GM23338 (cell line): ENCODE measurements at regions not wholly inside any gene's neighbourhood (a gene's known extent, or its start where the extent isn't known, plus 50 kb on each side); places are given as distances from the start of the nearest gene placed in this dataset.

Experiments used
- EZH2 ChIP-seq: fragments of 200-600 bp; sonication (generic); IDR thresholded peaks from one replicate; pipeline ENCODE4 v1.8.0; 2017; ENCODE audit warnings: antibody characterized with exemption, mild to moderate bottlenecking, low read depth; ENCODE audit not compliant: unreplicated experiment
- EZH2phosphoT487 ChIP-seq: fragments of 200-600 bp; sonication (generic); IDR thresholded peaks from one replicate; pipeline ENCODE4 v1.8.1; 2018; ENCODE audit warnings: antibody characterized with exemption; ENCODE audit not compliant: unreplicated experiment
- JUNB ChIP-seq: IDR thresholded peaks from one replicate; pipeline ENCODE4 v1.6.1; 2016; ENCODE audit warnings: antibody characterized with exemption; ENCODE audit not compliant: unreplicated experiment
- NANOG ChIP-seq: IDR thresholded peaks from 2 replicates; pipeline ENCODE4 v1.6.1; 2016; ENCODE audit warnings: antibody characterized with exemption, borderline replicate concordance
- POLR2AphosphoS5 ChIP-seq: IDR thresholded peaks from 2 replicates; pipeline ENCODE4 v1.6.1; 2016; ENCODE audit warnings: antibody characterized with exemption, low read depth
- ZNF114 ChIP-seq: fragments of 250-450 bp; sonication (Bioruptor Pico); IDR thresholded peaks from 2 replicates; pipeline ENCODE4 v1.5.0; 2020; ENCODE audit warnings: mild to moderate bottlenecking, moderate library complexity
- ZNF331 ChIP-seq: fragments of 250-450 bp; sonication (Bioruptor Pico); IDR thresholded peaks from 2 replicates; pipeline ENCODE4 v1.5.0; 2020; ENCODE audit warnings: low read depth, mild to moderate bottlenecking, moderate library complexity
- TF ChIP-seq, protein P1 (sequence below): fragments of 250-450 bp; sonication (Bioruptor Pico); IDR thresholded peaks from 2 replicates; pipeline ENCODE4 v1.5.0; 2020; ENCODE audit warnings: mild to moderate bottlenecking, moderate library complexity
- TF ChIP-seq, protein P2 (sequence below), 2 experiments: fragments of 200-600 bp in 1 of 2; sonication (generic) in 1 of 2; conservative IDR thresholded peaks; 2 replicates each; pipeline versions ENCODE4 v1.5.1 to v1.6.1; 2016 to 2017; ENCODE audit warnings: antibody characterized with exemption in 2 of 2, low read depth in 2 of 2, mild to moderate bottlenecking in 2 of 2, moderate library complexity in 1 of 2
- TF ChIP-seq, protein P3 (sequence below): IDR thresholded peaks from 2 replicates; pipeline ENCODE4 v1.6.1; 2016; ENCODE audit warnings: antibody characterized with exemption

DNA sequence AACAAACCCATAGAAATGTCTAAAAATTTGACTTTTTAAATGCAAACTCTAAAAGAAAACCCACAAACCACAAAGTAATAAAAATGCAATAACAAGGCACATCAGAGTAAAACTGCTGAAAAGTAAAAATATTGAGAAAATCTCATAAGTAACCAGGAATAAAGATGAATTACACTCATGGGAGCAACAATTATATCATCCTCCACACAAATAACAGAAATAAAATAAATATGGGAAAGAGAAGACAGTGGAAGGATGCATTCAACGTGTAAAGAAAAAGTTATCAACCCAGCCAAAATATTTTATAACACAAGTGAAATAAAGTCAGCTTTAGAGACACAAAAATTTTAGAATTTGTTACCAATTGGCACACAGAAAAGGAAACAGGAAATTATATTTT is 1420.2 kb downstream of the PCDH18 start (continued):
- TF ChIP-seq, protein P1, sequence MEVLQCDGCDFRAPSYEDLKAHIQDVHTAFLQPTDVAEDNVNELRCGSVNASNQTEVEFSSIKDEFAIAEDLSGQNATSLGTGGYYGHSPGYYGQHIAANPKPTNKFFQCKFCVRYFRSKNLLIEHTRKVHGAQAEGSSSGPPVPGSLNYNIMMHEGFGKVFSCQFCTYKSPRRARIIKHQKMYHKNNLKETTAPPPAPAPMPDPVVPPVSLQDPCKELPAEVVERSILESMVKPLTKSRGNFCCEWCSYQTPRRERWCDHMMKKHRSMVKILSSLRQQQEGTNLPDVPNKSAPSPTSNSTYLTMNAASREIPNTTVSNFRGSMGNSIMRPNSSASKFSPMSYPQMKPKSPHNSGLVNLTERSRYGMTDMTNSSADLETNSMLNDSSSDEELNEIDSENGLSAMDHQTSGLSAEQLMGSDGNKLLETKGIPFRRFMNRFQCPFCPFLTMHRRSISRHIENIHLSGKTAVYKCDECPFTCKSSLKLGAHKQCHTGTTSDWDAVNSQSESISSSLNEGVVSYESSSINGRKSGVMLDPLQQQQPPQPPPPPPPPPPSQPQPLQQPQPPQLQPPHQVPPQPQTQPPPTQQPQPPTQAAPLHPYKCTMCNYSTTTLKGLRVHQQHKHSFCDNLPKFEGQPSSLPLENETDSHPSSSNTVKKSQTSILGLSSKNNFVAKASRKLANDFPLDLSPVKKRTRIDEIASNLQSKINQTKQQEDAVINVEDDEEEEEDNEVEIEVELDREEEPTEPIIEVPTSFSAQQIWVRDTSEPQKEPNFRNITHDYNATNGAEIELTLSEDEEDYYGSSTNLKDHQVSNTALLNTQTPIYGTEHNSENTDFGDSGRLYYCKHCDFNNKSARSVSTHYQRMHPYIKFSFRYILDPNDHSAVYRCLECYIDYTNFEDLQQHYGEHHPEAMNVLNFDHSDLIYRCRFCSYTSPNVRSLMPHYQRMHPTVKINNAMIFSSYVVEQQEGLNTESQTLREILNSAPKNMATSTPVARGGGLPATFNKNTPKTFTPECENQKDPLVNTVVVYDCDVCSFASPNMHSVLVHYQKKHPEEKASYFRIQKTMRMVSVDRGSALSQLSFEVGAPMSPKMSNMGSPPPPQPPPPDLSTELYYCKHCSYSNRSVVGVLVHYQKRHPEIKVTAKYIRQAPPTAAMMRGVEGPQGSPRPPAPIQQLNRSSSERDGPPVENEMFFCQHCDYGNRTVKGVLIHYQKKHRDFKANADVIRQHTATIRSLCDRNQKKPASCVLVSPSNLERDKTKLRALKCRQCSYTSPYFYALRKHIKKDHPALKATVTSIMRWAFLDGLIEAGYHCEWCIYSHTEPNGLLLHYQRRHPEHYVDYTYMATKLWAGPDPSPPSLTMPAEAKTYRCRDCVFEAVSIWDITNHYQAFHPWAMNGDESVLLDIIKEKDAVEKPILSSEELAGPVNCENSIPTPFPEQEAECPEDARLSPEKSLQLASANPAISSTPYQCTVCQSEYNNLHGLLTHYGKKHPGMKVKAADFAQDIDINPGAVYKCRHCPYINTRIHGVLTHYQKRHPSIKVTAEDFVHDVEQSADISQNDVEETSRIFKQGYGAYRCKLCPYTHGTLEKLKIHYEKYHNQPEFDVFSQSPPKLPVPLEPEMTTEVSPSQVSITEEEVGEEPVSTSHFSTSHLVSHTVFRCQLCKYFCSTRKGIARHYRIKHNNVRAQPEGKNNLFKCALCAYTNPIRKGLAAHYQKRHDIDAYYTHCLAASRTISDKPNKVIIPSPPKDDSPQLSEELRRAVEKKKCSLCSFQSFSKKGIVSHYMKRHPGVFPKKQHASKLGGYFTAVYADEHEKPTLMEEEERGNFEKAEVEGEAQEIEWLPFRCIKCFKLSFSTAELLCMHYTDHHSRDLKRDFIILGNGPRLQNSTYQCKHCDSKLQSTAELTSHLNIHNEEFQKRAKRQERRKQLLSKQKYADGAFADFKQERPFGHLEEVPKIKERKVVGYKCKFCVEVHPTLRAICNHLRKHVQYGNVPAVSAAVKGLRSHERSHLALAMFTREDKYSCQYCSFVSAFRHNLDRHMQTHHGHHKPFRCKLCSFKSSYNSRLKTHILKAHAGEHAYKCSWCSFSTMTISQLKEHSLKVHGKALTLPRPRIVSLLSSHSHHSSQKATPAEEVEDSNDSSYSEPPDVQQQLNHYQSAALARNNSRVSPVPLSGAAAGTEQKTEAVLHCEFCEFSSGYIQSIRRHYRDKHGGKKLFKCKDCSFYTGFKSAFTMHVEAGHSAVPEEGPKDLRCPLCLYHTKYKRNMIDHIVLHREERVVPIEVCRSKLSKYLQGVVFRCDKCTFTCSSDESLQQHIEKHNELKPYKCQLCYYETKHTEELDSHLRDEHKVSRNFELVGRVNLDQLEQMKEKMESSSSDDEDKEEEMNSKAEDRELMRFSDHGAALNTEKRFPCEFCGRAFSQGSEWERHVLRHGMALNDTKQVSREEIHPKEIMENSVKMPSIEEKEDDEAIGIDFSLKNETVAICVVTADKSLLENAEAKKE (CRISPR knock-in tag) = no peak
- TF ChIP-seq JUNB (no peak), ZNF114 (CRISPR knock-in tag) (no peak), EZH2phosphoT487 (no peak), ZNF331 (CRISPR knock-in tag) (no peak), NANOG (no peak), EZH2 (no peak), POLR2AphosphoS5 (no peak)
- TF ChIP-seq, protein P2, sequence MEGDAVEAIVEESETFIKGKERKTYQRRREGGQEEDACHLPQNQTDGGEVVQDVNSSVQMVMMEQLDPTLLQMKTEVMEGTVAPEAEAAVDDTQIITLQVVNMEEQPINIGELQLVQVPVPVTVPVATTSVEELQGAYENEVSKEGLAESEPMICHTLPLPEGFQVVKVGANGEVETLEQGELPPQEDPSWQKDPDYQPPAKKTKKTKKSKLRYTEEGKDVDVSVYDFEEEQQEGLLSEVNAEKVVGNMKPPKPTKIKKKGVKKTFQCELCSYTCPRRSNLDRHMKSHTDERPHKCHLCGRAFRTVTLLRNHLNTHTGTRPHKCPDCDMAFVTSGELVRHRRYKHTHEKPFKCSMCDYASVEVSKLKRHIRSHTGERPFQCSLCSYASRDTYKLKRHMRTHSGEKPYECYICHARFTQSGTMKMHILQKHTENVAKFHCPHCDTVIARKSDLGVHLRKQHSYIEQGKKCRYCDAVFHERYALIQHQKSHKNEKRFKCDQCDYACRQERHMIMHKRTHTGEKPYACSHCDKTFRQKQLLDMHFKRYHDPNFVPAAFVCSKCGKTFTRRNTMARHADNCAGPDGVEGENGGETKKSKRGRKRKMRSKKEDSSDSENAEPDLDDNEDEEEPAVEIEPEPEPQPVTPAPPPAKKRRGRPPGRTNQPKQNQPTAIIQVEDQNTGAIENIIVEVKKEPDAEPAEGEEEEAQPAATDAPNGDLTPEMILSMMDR (conservative IDR thresholded peaks at IDR 0.05; ENCODE audit: low read depth in 2 of 2) = no peak
- TF ChIP-seq, protein P3, sequence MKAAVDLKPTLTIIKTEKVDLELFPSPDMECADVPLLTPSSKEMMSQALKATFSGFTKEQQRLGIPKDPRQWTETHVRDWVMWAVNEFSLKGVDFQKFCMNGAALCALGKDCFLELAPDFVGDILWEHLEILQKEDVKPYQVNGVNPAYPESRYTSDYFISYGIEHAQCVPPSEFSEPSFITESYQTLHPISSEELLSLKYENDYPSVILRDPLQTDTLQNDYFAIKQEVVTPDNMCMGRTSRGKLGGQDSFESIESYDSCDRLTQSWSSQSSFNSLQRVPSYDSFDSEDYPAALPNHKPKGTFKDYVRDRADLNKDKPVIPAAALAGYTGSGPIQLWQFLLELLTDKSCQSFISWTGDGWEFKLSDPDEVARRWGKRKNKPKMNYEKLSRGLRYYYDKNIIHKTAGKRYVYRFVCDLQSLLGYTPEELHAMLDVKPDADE = no peak
